Cardiac fibroblast (primary cell): ENCODE measurements at regions not wholly inside any gene's neighbourhood (a gene's known extent, or its start where the extent isn't known, plus 50 kb on each side); places are given as distances from the start of the nearest gene placed in this dataset.

Source experiments
- DNase-seq, 2 donors: peaks; one replicate each; pipeline versions ENCODE4 v3.0.0 to v3.0.0-alpha.2; 2010; ENCODE audit warnings: low read depth in 2 of 2
- H3K4me3 ChIP-seq, 2 donors: replicated peaks in 1 of 2; 1 replicate in 1 of 2; 2 replicates in 1 of 2; pipeline ENCODE4 v1.5.1; 2011; ENCODE audit warnings: low read depth in 2 of 2, low read length in 2 of 2, mild to moderate bottlenecking in 2 of 2, moderate library complexity in 1 of 2
- TF ChIP-seq, protein P1 (sequence below): IDR thresholded peaks from one replicate; pipeline ENCODE4 v1.5.1; 2011; ENCODE audit warnings: low read depth, mild to moderate bottlenecking, low read length, inconsistent platforms

DNA sequence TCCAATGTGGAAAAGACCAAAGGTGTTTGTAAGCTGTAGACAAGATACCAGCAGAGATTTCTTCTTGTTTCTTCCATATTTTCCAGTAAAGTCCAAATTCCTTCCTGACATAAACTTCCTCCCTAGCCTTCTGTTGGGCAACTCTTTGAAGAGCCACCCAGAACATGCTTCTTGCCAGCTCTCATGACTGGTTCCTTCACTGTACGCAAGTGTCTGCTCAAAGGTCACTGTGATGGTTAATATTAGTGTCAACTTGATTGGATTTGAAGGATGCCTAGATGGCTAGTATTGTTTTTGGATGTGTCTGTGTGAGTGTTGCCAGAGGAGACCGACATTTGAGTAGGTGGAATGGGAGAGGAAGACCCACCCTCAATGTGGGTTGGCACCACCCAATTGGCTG, 416.6 kb upstream of the RUNX1 start:
- no peak for DNase-seq
- TF ChIP-seq, protein P1, sequence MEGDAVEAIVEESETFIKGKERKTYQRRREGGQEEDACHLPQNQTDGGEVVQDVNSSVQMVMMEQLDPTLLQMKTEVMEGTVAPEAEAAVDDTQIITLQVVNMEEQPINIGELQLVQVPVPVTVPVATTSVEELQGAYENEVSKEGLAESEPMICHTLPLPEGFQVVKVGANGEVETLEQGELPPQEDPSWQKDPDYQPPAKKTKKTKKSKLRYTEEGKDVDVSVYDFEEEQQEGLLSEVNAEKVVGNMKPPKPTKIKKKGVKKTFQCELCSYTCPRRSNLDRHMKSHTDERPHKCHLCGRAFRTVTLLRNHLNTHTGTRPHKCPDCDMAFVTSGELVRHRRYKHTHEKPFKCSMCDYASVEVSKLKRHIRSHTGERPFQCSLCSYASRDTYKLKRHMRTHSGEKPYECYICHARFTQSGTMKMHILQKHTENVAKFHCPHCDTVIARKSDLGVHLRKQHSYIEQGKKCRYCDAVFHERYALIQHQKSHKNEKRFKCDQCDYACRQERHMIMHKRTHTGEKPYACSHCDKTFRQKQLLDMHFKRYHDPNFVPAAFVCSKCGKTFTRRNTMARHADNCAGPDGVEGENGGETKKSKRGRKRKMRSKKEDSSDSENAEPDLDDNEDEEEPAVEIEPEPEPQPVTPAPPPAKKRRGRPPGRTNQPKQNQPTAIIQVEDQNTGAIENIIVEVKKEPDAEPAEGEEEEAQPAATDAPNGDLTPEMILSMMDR: no peak
- no peak overlapping the region for H3K4me3 ChIP-seq

DNA sequence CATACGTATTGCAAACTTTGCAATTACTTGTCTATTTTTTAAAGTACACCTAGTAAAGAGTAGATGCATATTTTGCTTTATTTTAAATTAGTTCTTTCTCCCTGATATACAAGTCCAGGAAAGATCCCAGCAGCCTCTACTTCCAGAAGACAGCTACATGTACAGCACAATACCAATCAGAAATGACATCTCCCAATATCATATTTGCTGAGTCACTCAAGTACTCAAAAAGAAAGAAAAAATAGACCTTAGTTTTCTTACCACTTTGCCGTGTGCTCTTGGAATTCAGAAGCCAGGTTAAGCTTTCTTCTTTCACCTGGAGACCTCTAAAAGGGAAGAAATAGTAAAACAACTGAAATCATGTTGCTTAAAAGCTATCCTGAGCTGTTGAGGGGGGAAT, 412.6 kb upstream of the RUNX1 start:
- no peak overlapping the region for H3K4me3 ChIP-seq
- no peak for DNase-seq
- TF ChIP-seq, protein P1: no peak

DNA sequence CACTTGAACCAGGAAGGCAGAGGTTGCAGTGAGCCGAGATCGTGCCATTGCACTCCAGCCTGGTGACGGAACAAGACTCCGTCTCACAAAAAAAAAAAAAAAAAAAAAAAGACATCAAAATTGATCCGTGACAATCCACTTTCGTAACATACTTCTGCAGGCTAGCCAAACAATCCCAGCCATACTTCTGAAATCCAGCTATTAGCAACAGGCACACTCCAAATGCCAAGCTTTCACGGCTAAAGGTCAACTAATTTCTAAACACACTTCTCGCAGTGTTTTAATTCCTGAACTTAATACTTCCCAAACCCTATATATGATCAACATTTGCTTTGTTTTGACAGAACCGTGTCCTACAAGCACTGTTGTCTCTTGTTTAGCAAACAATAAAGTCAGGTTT, 411.3 kb upstream of the RUNX1 start:
- no peak for DNase-seq
- TF ChIP-seq, protein P1: no peak
- no peak overlapping the region for H3K4me3 ChIP-seq

DNA sequence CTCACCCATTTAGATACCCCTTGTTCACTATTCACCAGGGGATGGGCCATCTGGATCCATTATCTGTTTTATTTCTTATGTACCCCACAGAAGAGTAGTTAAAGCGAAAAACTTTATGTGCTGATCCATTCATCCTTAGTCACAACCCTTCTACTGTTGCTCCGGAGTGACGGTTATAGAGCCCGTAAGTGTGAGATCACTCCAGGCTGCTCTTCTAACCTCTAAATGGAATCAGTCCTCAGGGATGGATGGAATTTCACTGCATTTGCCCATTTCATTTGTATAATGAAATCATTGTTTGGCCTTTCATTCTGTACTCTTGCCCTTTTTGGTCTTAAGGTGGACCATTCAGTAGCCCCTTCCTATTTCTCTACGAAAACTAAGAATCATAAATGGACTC, 409.3 kb upstream of the RUNX1 start:
- no peak overlapping the region for H3K4me3 ChIP-seq
- TF ChIP-seq, protein P1: no peak
- no peak for DNase-seq

DNA sequence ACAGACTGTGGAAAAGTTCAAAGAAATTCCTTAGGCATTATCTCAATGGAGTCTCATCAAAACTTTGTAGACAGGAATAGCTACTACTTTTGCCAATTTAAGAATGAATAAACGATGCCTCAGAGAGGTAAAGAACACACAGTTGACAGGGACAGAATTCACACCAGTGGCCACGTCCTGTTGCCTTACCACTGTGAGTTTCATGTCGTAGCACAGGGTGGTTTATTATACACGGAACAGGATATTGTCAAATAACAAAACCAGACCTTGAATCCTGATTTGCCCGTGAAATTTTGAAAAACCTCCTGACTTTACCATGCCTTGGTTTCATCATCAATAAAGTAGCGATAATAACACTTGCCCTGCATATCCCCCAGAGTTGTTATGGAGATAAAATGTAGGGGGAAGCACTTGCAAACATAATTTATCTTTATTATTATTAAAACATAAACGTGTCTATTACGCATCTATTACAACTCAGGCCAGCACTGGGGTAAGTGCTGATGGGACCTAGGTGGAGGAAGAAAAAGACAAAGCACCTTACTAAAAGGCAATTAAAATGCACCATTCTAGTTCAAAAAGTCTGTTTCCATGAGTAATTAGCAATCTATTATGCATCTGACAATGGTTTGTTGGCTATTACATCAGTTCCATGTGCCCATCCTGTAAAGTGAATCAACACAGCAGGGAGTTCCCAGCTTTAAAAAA, 408.1 kb upstream of the RUNX1 start:
- DNase-seq: no peak
- TF ChIP-seq, protein P1: no peak
- H3K4me3 ChIP-seq: no peak overlapping the region

DNA sequence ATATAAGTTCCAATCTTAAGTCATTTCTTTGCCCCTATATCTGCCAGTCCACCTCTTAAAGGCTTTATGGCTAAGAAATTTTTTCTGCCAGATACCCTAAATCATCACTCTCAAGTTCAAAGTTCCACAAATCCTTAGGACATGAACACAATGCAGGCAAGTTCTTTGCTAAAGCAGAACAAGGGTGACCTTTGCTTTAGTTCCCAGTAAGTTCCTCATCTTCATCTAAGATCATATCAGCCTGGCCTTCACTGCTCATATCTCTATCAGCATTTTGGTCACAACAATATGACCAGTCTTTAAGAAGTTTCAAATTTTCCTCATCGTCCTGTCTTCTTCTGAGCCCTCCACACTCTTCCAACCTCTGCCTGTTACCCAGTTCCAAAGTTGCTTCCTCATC, 402.2 kb upstream of the RUNX1 start:
- TF ChIP-seq, protein P1: no peak
- DNase-seq: no peak
- H3K4me3 ChIP-seq: no peak overlapping the region

DNA sequence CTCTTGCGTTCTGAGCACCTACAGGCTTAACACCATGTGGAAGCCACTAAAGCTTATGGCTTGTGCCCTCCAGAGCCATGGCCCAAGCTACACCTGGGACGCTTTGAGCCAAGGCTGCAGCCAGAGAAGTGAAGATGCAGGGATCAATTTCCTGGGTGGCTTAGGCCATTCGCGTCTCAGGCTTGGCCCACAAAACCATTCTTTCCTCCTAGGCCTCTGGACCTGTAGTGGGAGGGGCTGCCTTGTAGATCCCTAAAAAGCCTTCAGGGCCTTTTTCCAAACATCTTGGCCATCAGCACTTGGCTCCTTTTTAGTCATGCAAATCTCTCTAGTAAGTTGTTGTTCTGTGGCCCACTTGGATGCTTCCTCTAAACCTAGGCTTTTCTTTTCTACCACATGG, 401.7 kb upstream of the RUNX1 start:
- no peak for DNase-seq
- TF ChIP-seq, protein P1: no peak
- no peak overlapping the region for H3K4me3 ChIP-seq
